Type B pancreatic cell (in vitro differentiated cells): ENCODE measurements at regions not wholly inside any gene's neighbourhood (a gene's known extent, or its start where the extent isn't known, plus 50 kb on each side); places are given as distances from the start of the nearest gene placed in this dataset.

ENCODE experiments used
- DNase-seq: peaks from one replicate; pipeline ENCODE4 v3.0.0; 2021; ENCODE audit warnings: mixed read lengths; ENCODE audit not compliant: unreplicated experiment; ENCODE audit errors: extremely low spot score
- H3K27ac Mint-ChIP-seq: 2 replicates; pipeline ENCODE4 v1.8.0; 2021; ENCODE audit warnings: mild to moderate bottlenecking, mixed read lengths
- H3K27me3 Mint-ChIP-seq: 2 replicates; pipeline ENCODE4 v1.8.0; 2021; ENCODE audit warnings: mixed read lengths
- H3K36me3 Mint-ChIP-seq: 2 replicates; pipeline ENCODE4 v1.8.0; 2021; ENCODE audit warnings: mixed read lengths
- H3K4me1 Mint-ChIP-seq: one replicate; pipeline ENCODE4 v1.8.0; 2021; ENCODE audit warnings: mixed read lengths; ENCODE audit not compliant: unreplicated experiment
- H3K4me3 Mint-ChIP-seq: 2 replicates; pipeline ENCODE4 v1.8.0; 2021; ENCODE audit warnings: mild to moderate bottlenecking, mixed read lengths
- H3K9me3 Mint-ChIP-seq: 2 replicates; pipeline ENCODE4 v1.8.0; 2021; ENCODE audit warnings: mixed read lengths
- TF ChIP-seq, protein P1 (sequence below): fragments of 200-600 bp; sonication (generic); conservative IDR thresholded peaks from 2 replicates; pipeline ENCODE4 v1.5.0; 2021; ENCODE audit warnings: antibody characterized with exemption, mild to moderate bottlenecking

DNA sequence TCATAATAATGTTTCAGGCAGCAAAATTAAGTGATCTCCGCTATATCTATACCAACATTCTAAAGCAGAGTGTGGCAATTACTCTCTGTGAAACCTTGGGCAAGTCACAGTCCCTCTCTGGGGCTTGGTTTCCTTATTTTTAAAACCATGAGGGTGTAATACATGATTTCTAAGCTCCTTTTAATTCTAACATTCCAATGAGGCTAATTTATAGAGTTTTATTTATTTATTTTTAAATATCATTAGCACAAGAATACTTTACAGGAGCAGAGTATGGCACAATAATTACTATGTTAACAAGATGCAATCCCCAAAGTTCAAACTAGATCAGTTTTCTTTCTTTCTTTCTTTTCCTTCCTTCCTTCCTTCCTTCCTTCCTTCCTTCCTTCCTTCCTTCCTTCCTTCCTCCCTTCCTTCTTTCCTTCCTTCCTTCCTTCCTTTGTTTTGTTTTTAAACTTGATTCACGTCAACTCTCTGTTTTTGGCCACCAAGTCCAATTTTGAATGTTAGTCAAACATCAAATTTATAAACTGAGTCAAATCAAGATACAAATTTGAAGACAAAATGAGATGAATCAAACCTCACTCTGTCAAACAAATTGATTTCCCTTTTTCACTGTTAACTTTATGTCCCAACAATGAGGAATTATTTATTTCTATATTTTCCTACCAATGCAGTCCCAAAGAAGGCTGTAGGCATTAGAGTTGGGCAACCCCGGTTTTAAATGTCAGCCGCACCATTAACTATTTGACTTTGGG is 50.2 kb upstream of the GPR174 start:
- no peak for DNase-seq
- Mint-ChIP-seq H3K27me3 (no peaks in the 10 kb centered on the region), H3K4me3 (no peak overlapping the region), H3K27ac (no peak overlapping the region), H3K36me3 (no peaks in the 10 kb centered on the region), H3K9me3 (no peaks in the 10 kb centered on the region), H3K4me1 (no peaks in the 10 kb centered on the region)
- TF ChIP-seq, protein P1, sequence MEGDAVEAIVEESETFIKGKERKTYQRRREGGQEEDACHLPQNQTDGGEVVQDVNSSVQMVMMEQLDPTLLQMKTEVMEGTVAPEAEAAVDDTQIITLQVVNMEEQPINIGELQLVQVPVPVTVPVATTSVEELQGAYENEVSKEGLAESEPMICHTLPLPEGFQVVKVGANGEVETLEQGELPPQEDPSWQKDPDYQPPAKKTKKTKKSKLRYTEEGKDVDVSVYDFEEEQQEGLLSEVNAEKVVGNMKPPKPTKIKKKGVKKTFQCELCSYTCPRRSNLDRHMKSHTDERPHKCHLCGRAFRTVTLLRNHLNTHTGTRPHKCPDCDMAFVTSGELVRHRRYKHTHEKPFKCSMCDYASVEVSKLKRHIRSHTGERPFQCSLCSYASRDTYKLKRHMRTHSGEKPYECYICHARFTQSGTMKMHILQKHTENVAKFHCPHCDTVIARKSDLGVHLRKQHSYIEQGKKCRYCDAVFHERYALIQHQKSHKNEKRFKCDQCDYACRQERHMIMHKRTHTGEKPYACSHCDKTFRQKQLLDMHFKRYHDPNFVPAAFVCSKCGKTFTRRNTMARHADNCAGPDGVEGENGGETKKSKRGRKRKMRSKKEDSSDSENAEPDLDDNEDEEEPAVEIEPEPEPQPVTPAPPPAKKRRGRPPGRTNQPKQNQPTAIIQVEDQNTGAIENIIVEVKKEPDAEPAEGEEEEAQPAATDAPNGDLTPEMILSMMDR, result no peak
